Naive thymus-derived CD4-positive, alpha-beta T cell (primary cell): ENCODE measurements at regions not wholly inside any gene's neighbourhood (a gene's known extent, or its start where the extent isn't known, plus 50 kb on each side); places are given as distances from the start of the nearest gene placed in this dataset.

Experiments
- ATAC-seq: fragments of 150-1000 bp; cut with Tn5 transposase; 2 replicates; pipeline ENCODE4 v1.10.0; 2021; ENCODE audit warnings: mild to moderate bottlenecking, moderate library complexity
- CTCF ChIA-PET: fragments of 350-600 bp; sonication (Branson Sonifier 250); formaldehyde crosslinking; loops from one replicate; lab custom pipeline; 2021; ENCODE audit warnings: antibody characterized with exemption; lab: Charles Lee
- POLR2A ChIA-PET: fragments of 350-600 bp; sonication (Branson Sonifier 250); formaldehyde crosslinking; loops from one replicate; lab custom pipeline; 2021; ENCODE audit warnings: antibody characterized with exemption, inconsistent platforms; lab: Charles Lee
- DNase-seq, 9 donors: peaks; one replicate each; pipeline versions ENCODE4 v3.0.0 to v3.0.0-alpha.2; 2020 to 2022; ENCODE audit warnings: mixed read lengths in 1 of 9
- H3K27ac ChIP-seq: one replicate; pipeline ENCODE4 v1.7.0; 2013; ENCODE audit warnings: mild to moderate bottlenecking, low read depth, low read length, moderate library complexity
- H3K27me3 ChIP-seq, 2 donors: one replicate each; pipeline ENCODE4 v1.7.0; 2013; ENCODE audit warnings: low read length in 2 of 2, mild to moderate bottlenecking in 2 of 2, moderate library complexity in 2 of 2; ENCODE audit not compliant: control insufficient read depth in 2 of 2, insufficient read depth in 2 of 2
- H3K36me3 ChIP-seq, 3 experiments: 1 replicate in 2 of 3; 2 replicates in 1 of 3; pipeline ENCODE4 v1.7.0; 2013; ENCODE audit warnings: low read length in 3 of 3, mild to moderate bottlenecking in 3 of 3, moderate library complexity in 1 of 3; ENCODE audit not compliant: insufficient read depth in 3 of 3, control insufficient read depth in 2 of 3
- H3K4me1 ChIP-seq, 2 donors: one replicate each; pipeline ENCODE4 v1.7.0; 2013; ENCODE audit warnings: low read length in 2 of 2, mild to moderate bottlenecking in 2 of 2, moderate library complexity in 1 of 2; ENCODE audit not compliant: control insufficient read depth in 2 of 2, insufficient read depth in 2 of 2
- H3K4me3 ChIP-seq: 2 replicates; pipeline ENCODE4 v1.7.0; 2013; ENCODE audit warnings: mild to moderate bottlenecking, low read length
- H3K9me3 ChIP-seq, 3 experiments: 1 replicate in 2 of 3; 2 replicates in 1 of 3; pipeline ENCODE4 v1.7.0; 2013; ENCODE audit warnings: low read length in 3 of 3; ENCODE audit not compliant: control insufficient read depth in 2 of 3
- H3K27ac Mint-ChIP-seq, 9 donors: one replicate each; pipeline ENCODE4 v1.8.0; 2020 to 2022; ENCODE audit warnings: mixed read lengths in 9 of 9, mild to moderate bottlenecking in 8 of 9, moderate library complexity in 5 of 9, inconsistent platforms in 2 of 9
- H3K27me3 Mint-ChIP-seq, 5 donors: one replicate each; pipeline ENCODE4 v1.8.0; 2021 to 2022; ENCODE audit warnings: mixed read lengths in 5 of 5, mild to moderate bottlenecking in 1 of 5
- H3K36me3 Mint-ChIP-seq, 5 donors: one replicate each; pipeline ENCODE4 v1.8.0; 2020 to 2022; ENCODE audit warnings: mixed read lengths in 5 of 5, mild to moderate bottlenecking in 3 of 5, inconsistent platforms in 1 of 5
- H3K4me1 Mint-ChIP-seq, 7 donors: one replicate each; pipeline ENCODE4 v1.8.0; 2020 to 2022; ENCODE audit warnings: mixed read lengths in 7 of 7, mild to moderate bottlenecking in 3 of 7, inconsistent platforms in 1 of 7
- H3K4me3 Mint-ChIP-seq, 10 donors: one replicate each; pipeline ENCODE4 v1.8.0; 2020 to 2022; ENCODE audit warnings: mild to moderate bottlenecking in 10 of 10, mixed read lengths in 10 of 10, moderate library complexity in 6 of 10, inconsistent platforms in 2 of 10
- H3K9me3 Mint-ChIP-seq, 11 donors: one replicate each; pipeline ENCODE4 v1.8.0; 2020 to 2022; ENCODE audit warnings: mixed read lengths in 11 of 11, mild to moderate bottlenecking in 4 of 11, inconsistent platforms in 1 of 11, moderate library complexity in 1 of 11
- intact Hi-C, 2 donors: fragments of 100-400 bp; cut with micrococcal nuclease; formaldehyde crosslinking; loops; one replicate each; pipeline ENCODE4 v1.15.1; 2023

- peaks cover 0 to 31% (median 9%) of the 10 kb centered on the region in 5 donors for H3K36me3 Mint-ChIP-seq
- peaks cover 7 to 36% (median 25%) of the 10 kb centered on the region in 7 donors for H3K4me1 Mint-ChIP-seq
- CTCF ChIA-PET: no interaction called here
- Histone ChIP-seq H3K27me3 (no peaks in the 10 kb centered on the region), H3K9me3 (no peaks in the 10 kb centered on the region), H3K27ac (no peak overlapping the region), H3K4me1 (no peaks in the 10 kb centered on the region), H3K4me3 (no peak overlapping the region), H3K36me3 (no peaks in the 10 kb centered on the region)
- H3K4me3 Mint-ChIP-seq: no peak overlapping the region
- H3K9me3 Mint-ChIP-seq: peaks cover 2 to 17% (median 5%) of the 10 kb centered on the region in 11 donors
- DNase-seq: no peak
- ATAC-seq: no peak
- peaks cover 0 to 2% (median 0%) of the 10 kb centered on the region in 5 donors for H3K27me3 Mint-ChIP-seq
- POLR2A ChIA-PET: no interaction called here
- intact Hi-C loops: no loop called here
- no peak overlapping the region for H3K27ac Mint-ChIP-seq
Observed at GRCh38 chr1:168454211-168454815, 89.5 kb downstream of the XCL2 start.

GRCh38 chr1:168453056-168453455, 90.7 kb downstream of the XCL2 start:
- H3K36me3 Mint-ChIP-seq: peaks cover 0 to 27% (median 9%) of the 10 kb centered on the region in 5 donors
- ChIA-PET CTCF (no interaction called here), POLR2A (interaction anchor here (1.1 kb wide), 1 partner anchor 9 kb away, joined by 3 read pairs; no protein-coding TSS in a partner anchor)
- peak overlapping the region in 1 of 9 donors; percentile 47 for H3K27ac Mint-ChIP-seq
- ATAC-seq (no peak), DNase-seq (no peak)
- intact Hi-C loops: no loop called here
- Histone ChIP-seq H3K27me3 (no peaks in the 10 kb centered on the region), H3K36me3 (no peaks in the 10 kb centered on the region), H3K4me3 (no peak overlapping the region), H3K4me1 (no peaks in the 10 kb centered on the region), H3K9me3 (no peaks in the 10 kb centered on the region), H3K27ac (no peak overlapping the region)
- H3K4me3 Mint-ChIP-seq: no peak overlapping the region
- peaks cover 13 to 37% (median 22%) of the 10 kb centered on the region in 7 donors for H3K4me1 Mint-ChIP-seq
- H3K27me3 Mint-ChIP-seq: peaks cover 0 to 2% (median 0%) of the 10 kb centered on the region in 5 donors
- peaks cover 0 to 17% (median 4%) of the 10 kb centered on the region in 11 donors for H3K9me3 Mint-ChIP-seq

GRCh38 chr1:168452329-168452728, 91.5 kb downstream of the XCL2 start:
- Mint-ChIP-seq H3K36me3 (peaks cover 0 to 25% (median 9%) of the 10 kb centered on the region in 5 donors), H3K27me3 (peaks cover 0 to 2% (median 0%) of the 10 kb centered on the region in 5 donors), H3K4me3 (no peak overlapping the region), H3K27ac (peak overlapping the region in 2 of 9 donors; percentile 1 to 28), H3K4me1 (peaks cover 10 to 34% (median 15%) of the 10 kb centered on the region in 7 donors), H3K9me3 (peaks cover 0 to 17% (median 4%) of the 10 kb centered on the region in 11 donors)
- DNase-seq (no peak), ATAC-seq (no peak)
- Histone ChIP-seq H3K27me3 (no peaks in the 10 kb centered on the region), H3K4me1 (no peaks in the 10 kb centered on the region), H3K4me3 (no peak overlapping the region), H3K9me3 (no peaks in the 10 kb centered on the region), H3K36me3 (no peaks in the 10 kb centered on the region), H3K27ac (no peak overlapping the region)
- intact Hi-C loops: no loop called here
- CTCF ChIA-PET: interaction anchor here (0.6 kb wide), 1 partner anchor 1183 kb away, joined by 3 read pairs; no protein-coding TSS in a partner anchor
- POLR2A ChIA-PET: interaction anchor here (0.8 to 1.1 kb wide), 2 partner anchors 8 to 9 kb away, joined by 3 read pairs; no protein-coding TSS in a partner anchor

GRCh38 chr1:168447871-168448270, 95.9 kb downstream of the XCL2 start:
- intact Hi-C loops: no loop called here
- H3K36me3 Mint-ChIP-seq: peaks cover 0 to 30% (median 9%) of the 10 kb centered on the region in 5 donors

GRCh38 chr1:168446081-168446480, 97.7 kb downstream of the XCL2 start:
- Histone ChIP-seq H3K27me3 (no peaks in the 10 kb centered on the region), H3K27ac (no peak overlapping the region), H3K4me1 (peaks cover 31 to 34% of the 10 kb centered on the region in 2 donors), H3K9me3 (no peaks in the 10 kb centered on the region), H3K4me3 (no peak overlapping the region), H3K36me3 (no peaks in the 10 kb centered on the region)
- ATAC-seq (no peak), DNase-seq (no peak)
- Mint-ChIP-seq H3K4me1 (peaks cover 27 to 63% (median 54%) of the 10 kb centered on the region in 7 donors), H3K27me3 (peaks cover 0 to 2% (median 0%) of the 10 kb centered on the region in 5 donors), H3K9me3 (peaks cover 0 to 6% (median 0%) of the 10 kb centered on the region in 11 donors), H3K27ac (peak overlapping the region in 6 of 9 donors; percentile 10 to 87 (median 74)), H3K4me3 (peak overlapping the region in 2 of 10 donors; percentile 27 to 55), H3K36me3 (peaks cover 0 to 24% (median 3%) of the 10 kb centered on the region in 5 donors)
- ChIA-PET POLR2A (interaction anchor here (1.2 to 1.4 kb wide), 2 partner anchors 20 to 57 kb away, joined by 4 to 7 read pairs; no protein-coding TSS in a partner anchor), CTCF (interaction anchor here (0.7 to 1.1 kb wide), 3 partner anchors 88 to 922 kb away, joined by 3 read pairs; no protein-coding TSS in a partner anchor)
- intact Hi-C loops: no loop called here

More at GRCh38 chr1:168447871-168448270, 95.9 kb downstream of the XCL2 start:
- Histone ChIP-seq H3K36me3 (no peaks in the 10 kb centered on the region), H3K4me1 (peaks cover 29 to 33% of the 10 kb centered on the region in 2 donors), H3K27ac (no peak overlapping the region), H3K4me3 (no peak overlapping the region), H3K9me3 (no peaks in the 10 kb centered on the region), H3K27me3 (no peaks in the 10 kb centered on the region)
- no peak for ATAC-seq
- H3K27me3 Mint-ChIP-seq: peaks cover 0 to 2% (median 0%) of the 10 kb centered on the region in 5 donors
- peaks cover 27 to 55% (median 49%) of the 10 kb centered on the region in 7 donors for H3K4me1 Mint-ChIP-seq
- H3K27ac Mint-ChIP-seq: peak overlapping the region in 1 of 9 donors; percentile 56
- POLR2A ChIA-PET: no interaction called here
- CTCF ChIA-PET: interaction anchor here (0.9 kb wide), 1 partner anchor 12 kb away, joined by 3 read pairs; no protein-coding TSS in a partner anchor
- DNase-seq: no peak
- H3K9me3 Mint-ChIP-seq: peaks cover 0 to 13% (median 4%) of the 10 kb centered on the region in 11 donors
- no peak overlapping the region for H3K4me3 Mint-ChIP-seq

GRCh38 chr1:168443899-168444298, 99.9 kb downstream of the XCL2 start:
- Mint-ChIP-seq H3K4me1 (peaks cover 42 to 83% (median 71%) of the 10 kb centered on the region in 7 donors), H3K9me3 (peaks cover 0 to 4% (median 0%) of the 10 kb centered on the region in 11 donors), H3K4me3 (peak overlapping the region in 9 of 10 donors; percentile 34 to 76 (median 66)), H3K36me3 (peaks cover 0 to 22% (median 0%) of the 10 kb centered on the region in 5 donors), H3K27ac (peak overlapping the region; percentile 63 to 94 (median 87)), H3K27me3 (no peaks in the 10 kb centered on the region)
- ChIA-PET POLR2A (interaction anchor here (0.6 to 1.0 kb wide), 5 partner anchors 9 to 345 kb away, joined by 3 to 6 read pairs (median 3); no protein-coding TSS in a partner anchor), CTCF (interaction anchor here (0.8 to 1.7 kb wide), 2 partner anchors 90 to 101 kb away, joined by 3 to 11 read pairs; no protein-coding TSS in a partner anchor)
- peak in 8 of 9 donors; percentile 29 to 67 (median 55) for DNase-seq
- Histone ChIP-seq H3K36me3 (no peaks in the 10 kb centered on the region), H3K27me3 (no peaks in the 10 kb centered on the region), H3K27ac (peak overlapping the region; percentile 49), H3K4me3 (no peak overlapping the region), H3K9me3 (no peaks in the 10 kb centered on the region), H3K4me1 (peaks cover 43 to 51% of the 10 kb centered on the region in 2 donors)
- ATAC-seq: peak; percentile 68
- intact Hi-C loops: loop anchor here (2.0 to 5.0 kb wide), 3 partner anchors 23 to 663 kb away; partner anchors contain the start of gene ATP1B1 (in 1 of the 2)
